ENCODE measurements at regions not wholly inside any gene's neighbourhood (a gene's known extent, or its start where the extent isn't known, plus 50 kb on each side); places are given as distances from the start of the nearest gene placed in this dataset.

GRCh38 chr21:23574932-23575331 is 2032.3 kb downstream of the MRPL39 start:
- TF ChIP-seq POLR2A (IDR thresholded peaks at IDR 0.05; ENCODE audit: low read depth, low read length) (no peak), TAF1 (IDR thresholded peaks at IDR 0.05; ENCODE audit: low read depth, low read length) (no peak)
